ENCODE measurements at regions not wholly inside any gene's neighbourhood (a gene's known extent, or its start where the extent isn't known, plus 50 kb on each side); places are given as distances from the start of the nearest gene placed in this dataset.

GRCh38 chr12:88985011-88985410, 367.3 kb downstream of the DUSP6 start:
- no peak overlapping the region for H3K27ac Mint-ChIP-seq

GRCh38 chr12:88982694-88983093, 369.6 kb downstream of the DUSP6 start:
- Mint-ChIP-seq H3K36me3 (ENCODE audit: low read depth) (no peaks in the 10 kb centered on the region), H3K4me3 (no peak overlapping the region), H3K27me3 (ENCODE audit: insufficient read depth) (no peaks in the 10 kb centered on the region), H3K27ac (no peak overlapping the region), H3K4me1 (peaks cover 16% of the 10 kb centered on the region), H3K9me3 (no peaks in the 10 kb centered on the region)
- WGBS, 2 experiments (ENCODE audit: insufficient coverage in 1 of 2, insufficient read length in 1 of 2): 91% methylated on average over 1 of the region's 1 CpG; no CpG with 5 or more reads in 1 of the 2 experiments
- no peak for TF ChIP-seq CTCF (conservative IDR thresholded peaks at IDR 0.05)
- Histone ChIP-seq H3K36me3 (ENCODE audit: control insufficient read depth, insufficient read depth, low read length) (no peaks in the 10 kb centered on the region), H3K4me1 (ENCODE audit: control insufficient read depth, insufficient read depth, low read length) (no peaks in the 10 kb centered on the region), H3K27ac (ENCODE audit: low read depth, low read length) (no peak overlapping the region), H3K9me3 (ENCODE audit: control insufficient read depth, low read length) (no peaks in the 10 kb centered on the region), H3K4me3 (ENCODE audit: low read length) (no peak overlapping the region), H3K9ac (ENCODE audit: extremely low read depth, low read length, poor library complexity, severe bottlenecking) (no peak overlapping the region), H3K27me3 (ENCODE audit: control insufficient read depth, insufficient read depth, low read length, poor library complexity, severe bottlenecking) (no peaks in the 10 kb centered on the region)
- no peak for DNase-seq

More at GRCh38 chr12:88985011-88985410, 367.3 kb downstream of the DUSP6 start:
- peaks cover 18% of the 10 kb centered on the region for H3K4me1 Mint-ChIP-seq
- H3K36me3 Mint-ChIP-seq (ENCODE audit: low read depth): no peaks in the 10 kb centered on the region
- Histone ChIP-seq H3K4me3 (ENCODE audit: low read length) (no peak overlapping the region), H3K9me3 (ENCODE audit: control insufficient read depth, low read length) (no peaks in the 10 kb centered on the region), H3K4me1 (ENCODE audit: control insufficient read depth, insufficient read depth, low read length) (no peaks in the 10 kb centered on the region), H3K27ac (ENCODE audit: low read depth, low read length) (no peak overlapping the region), H3K27me3 (ENCODE audit: control insufficient read depth, insufficient read depth, low read length, poor library complexity, severe bottlenecking) (no peaks in the 10 kb centered on the region), H3K36me3 (ENCODE audit: control insufficient read depth, insufficient read depth, low read length) (no peaks in the 10 kb centered on the region), H3K9ac (ENCODE audit: extremely low read depth, low read length, poor library complexity, severe bottlenecking) (no peak overlapping the region)
- DNase-seq: no peak
- no peak overlapping the region for H3K4me3 Mint-ChIP-seq
- H3K27me3 Mint-ChIP-seq (ENCODE audit: insufficient read depth): no peaks in the 10 kb centered on the region
- WGBS, 2 experiments (ENCODE audit: insufficient coverage in 1 of 2, insufficient read length in 1 of 2): 90 to 100% methylated on average over 2 to 3 of the region's 3 CpGs
- no peaks in the 10 kb centered on the region for H3K9me3 Mint-ChIP-seq
- no peak for TF ChIP-seq CTCF (conservative IDR thresholded peaks at IDR 0.05)

- Histone ChIP-seq H3K27me3 (ENCODE audit: control insufficient read depth, insufficient read depth, low read length, poor library complexity, severe bottlenecking) (no peaks in the 10 kb centered on the region), H3K4me3 (ENCODE audit: low read length) (no peak overlapping the region), H3K36me3 (ENCODE audit: control insufficient read depth, insufficient read depth, low read length) (no peaks in the 10 kb centered on the region), H3K4me1 (ENCODE audit: control insufficient read depth, insufficient read depth, low read length) (no peaks in the 10 kb centered on the region), H3K9me3 (ENCODE audit: control insufficient read depth, low read length) (no peaks in the 10 kb centered on the region), H3K9ac (ENCODE audit: extremely low read depth, low read length, poor library complexity, severe bottlenecking) (no peak overlapping the region), H3K27ac (ENCODE audit: low read depth, low read length) (no peak overlapping the region)
- Mint-ChIP-seq H3K9me3 (no peaks in the 10 kb centered on the region), H3K27ac (no peak overlapping the region), H3K4me3 (no peak overlapping the region), H3K36me3 (ENCODE audit: low read depth) (no peaks in the 10 kb centered on the region), H3K4me1 (no peaks in the 10 kb centered on the region), H3K27me3 (ENCODE audit: insufficient read depth) (no peaks in the 10 kb centered on the region)
- no peak for DNase-seq
- 87 to 100% methylated on average over 1 of the region's 2 CpGs for WGBS, 2 experiments (ENCODE audit: insufficient coverage in 1 of 2, insufficient read length in 1 of 2)
- no peak for TF ChIP-seq CTCF (conservative IDR thresholded peaks at IDR 0.05)
Observed at GRCh38 chr12:88977115-88977514, 375.2 kb downstream of the DUSP6 start.
